Neural cell (in vitro differentiated cells): ENCODE measurements at regions not wholly inside any gene's neighbourhood (a gene's known extent, or its start where the extent isn't known, plus 50 kb on each side); places are given as distances from the start of the nearest gene placed in this dataset.

ENCODE experiments used
- H2AFZ ChIP-seq: fragments of 200-600, 300-800 bp; sonication (generic), shearing (Covaris generic); 2 replicates; pipeline ENCODE4 v1.6.0; 2014; ENCODE audit warnings: low read depth, mild to moderate bottlenecking, antibody characterized with exemption, low read length, moderate library complexity
- H3F3A ChIP-seq: fragments of 200-600 bp; shearing (Covaris generic); 2 replicates; pipeline ENCODE4 v1.6.1; 2016; ENCODE audit warnings: mild to moderate bottlenecking, moderate library complexity, mixed read lengths, antibody characterized with exemption, low read length; ENCODE audit not compliant: insufficient read depth, poor library complexity, severe bottlenecking
- H3K27ac ChIP-seq: fragments of 200-600, 300-800 bp; sonication (generic), shearing (Covaris generic); 2 replicates; pipeline ENCODE4 v1.5.1; 2014; ENCODE audit warnings: mild to moderate bottlenecking, low read length, moderate library complexity
- H3K27me3 ChIP-seq: fragments of 300-800, 200-600 bp; sonication (generic), shearing (Covaris generic); 2 replicates; pipeline ENCODE4 v1.6.0; 2014; ENCODE audit warnings: mild to moderate bottlenecking, low read depth, low read length, moderate library complexity; ENCODE audit not compliant: insufficient read depth
- H3K36me3 ChIP-seq: fragments of 300-800, 200-600 bp; sonication (generic), shearing (Covaris generic); 2 replicates; pipeline ENCODE4 v1.5.1; 2014; ENCODE audit warnings: mild to moderate bottlenecking, antibody characterized with exemption, low read length, moderate library complexity; ENCODE audit not compliant: insufficient read depth
- H3K4me2 ChIP-seq: fragments of 300-800, 200-600 bp; sonication (generic), shearing (Covaris generic); 2 replicates; pipeline ENCODE4 v1.6.0; 2014; ENCODE audit warnings: mild to moderate bottlenecking, low read length
- H3K4me3 ChIP-seq: fragments of 300-800, 200-600 bp; sonication (generic), shearing (Covaris generic); 2 replicates; pipeline ENCODE4 v1.5.1; 2014; ENCODE audit warnings: mild to moderate bottlenecking, low read length, moderate library complexity
- H3K79me2 ChIP-seq: fragments of 200-600 bp; shearing (Covaris generic); replicated peaks from 2 replicates; pipeline ENCODE4 v1.6.0; 2014; ENCODE audit warnings: mild to moderate bottlenecking, low read length, moderate library complexity; ENCODE audit not compliant: insufficient read depth
- H3K9ac ChIP-seq: fragments of 300-800, 200-600 bp; sonication (generic), shearing (Covaris generic); 2 replicates; pipeline ENCODE4 v1.6.1; 2016; ENCODE audit warnings: mild to moderate bottlenecking, low read length, mixed read lengths
- H3K9me2 ChIP-seq: fragments of 200-600 bp; shearing (Covaris generic); 2 replicates; pipeline ENCODE4 v1.6.1; 2016; ENCODE audit warnings: mild to moderate bottlenecking, low read length, mixed read lengths; ENCODE audit not compliant: insufficient read depth
- H3K9me3 ChIP-seq: fragments of 200-600, 300-800 bp; sonication (generic), shearing (Covaris generic); 2 replicates; pipeline ENCODE4 v1.6.1; 2016; ENCODE audit warnings: mild to moderate bottlenecking, mixed run types, low read length, moderate library complexity, mixed read lengths
- H4K20me1 ChIP-seq: fragments of 200-600 bp; shearing (Covaris generic); 2 replicates; pipeline ENCODE4 v1.6.1; 2016; ENCODE audit warnings: mild to moderate bottlenecking, mixed run types; ENCODE audit not compliant: insufficient read depth
- EP300 ChIP-seq: fragments of 450-650 bp; conservative IDR thresholded peaks from 2 replicates; pipeline ENCODE4 v1.6.1; 2014; ENCODE audit warnings: antibody characterized with exemption, mild to moderate bottlenecking, moderate library complexity; ENCODE audit not compliant: poor library complexity, severe bottlenecking
- EZH2 ChIP-seq: fragments of 200-600, 300-800 bp; shearing (Covaris generic), sonication (generic); IDR thresholded peaks from 2 replicates; pipeline ENCODE4 v1.6.1; 2014; ENCODE audit warnings: antibody characterized with exemption, low read length, borderline replicate concordance, mild to moderate bottlenecking; ENCODE audit not compliant: insufficient read depth, poor library complexity, severe bottlenecking
- MXI1 ChIP-seq: fragments of 450-650 bp; conservative IDR thresholded peaks from 2 replicates; pipeline ENCODE4 v1.6.1; 2014; ENCODE audit warnings: antibody characterized with exemption, mild to moderate bottlenecking; ENCODE audit not compliant: poor library complexity, severe bottlenecking
- POLR2AphosphoS5 ChIP-seq: IDR thresholded peaks from 2 replicates; pipeline ENCODE4 v1.6.1; 2012
- RAD21 ChIP-seq: fragments of 450-650 bp; conservative IDR thresholded peaks from 2 replicates; pipeline ENCODE4 v1.6.1; 2014; ENCODE audit warnings: antibody characterized with exemption, mild to moderate bottlenecking, moderate library complexity
- SMC3 ChIP-seq: fragments of 450-650 bp; conservative IDR thresholded peaks from 2 replicates; pipeline ENCODE4 v1.6.1; 2014; ENCODE audit warnings: antibody characterized with exemption, mild to moderate bottlenecking, moderate library complexity; ENCODE audit not compliant: poor library complexity
- TAF1 ChIP-seq: IDR thresholded peaks from 2 replicates; pipeline ENCODE4 v1.6.1; 2012; ENCODE audit warnings: low read depth
- TF ChIP-seq, protein P1 (sequence below): IDR thresholded peaks from 2 replicates; pipeline ENCODE4 v1.6.1; 2012; ENCODE audit warnings: borderline replicate concordance
- TF ChIP-seq, protein P2 (sequence below): fragments of 450-650 bp; IDR thresholded peaks from 2 replicates; pipeline ENCODE4 v1.5.1; 2014; ENCODE audit warnings: antibody characterized with exemption, mild to moderate bottlenecking, moderate library complexity; ENCODE audit not compliant: poor library complexity, severe bottlenecking

DNA sequence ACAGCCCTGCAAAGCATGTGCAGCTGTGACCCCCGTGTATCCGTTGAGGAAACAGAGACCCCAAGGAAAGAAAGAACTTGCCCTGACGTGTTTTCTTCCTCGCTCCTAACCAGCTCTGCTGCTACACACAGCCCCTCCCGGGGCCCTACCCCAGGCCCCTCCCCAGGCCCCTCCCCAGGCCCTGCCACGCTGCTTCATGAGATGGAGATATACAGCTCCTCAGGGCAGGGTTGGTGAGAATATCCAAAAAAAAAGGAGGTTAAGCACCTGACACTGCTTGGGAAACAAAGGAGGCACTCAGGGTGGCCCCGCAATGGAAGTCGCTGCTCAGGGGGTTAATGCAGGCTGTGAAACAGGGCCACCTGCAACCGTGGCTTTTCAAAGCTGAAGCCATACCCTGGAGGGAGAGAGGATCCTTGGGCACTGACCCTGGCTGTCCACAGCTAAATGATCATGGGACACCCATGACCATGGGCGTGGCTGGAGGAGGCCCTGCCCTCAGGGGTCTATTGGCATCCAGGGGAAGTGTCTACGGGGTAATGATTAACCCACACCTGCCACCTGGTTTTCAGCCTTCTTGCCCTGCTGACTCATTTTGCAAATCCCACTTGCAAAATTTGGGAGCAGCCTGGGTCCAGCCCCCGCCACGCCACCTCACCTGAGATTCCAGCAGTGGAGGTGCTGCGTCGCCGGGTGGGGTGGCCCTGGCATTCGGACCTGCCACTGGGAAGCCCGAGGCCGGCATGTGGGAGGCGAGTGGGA is 112.1 kb upstream of the ANO1 start:
- H3K36me3 ChIP-seq, result no peaks in the 10 kb centered on the region
- H3K4me3 ChIP-seq, result no peak overlapping the region
- no peaks in the 10 kb centered on the region for H3K27me3 ChIP-seq
- H3K9ac ChIP-seq, result no peak overlapping the region
- no peaks in the 10 kb centered on the region for H3K9me3 ChIP-seq
- no peak overlapping the region for H2AFZ ChIP-seq
- H4K20me1 ChIP-seq, result no peaks in the 10 kb centered on the region
- no peak overlapping the region for H3K4me2 ChIP-seq
- no peak overlapping the region for H3K27ac ChIP-seq
- no peak for TF ChIP-seq EP300
- TF ChIP-seq POLR2AphosphoS5, result no peak
- TF ChIP-seq RAD21, result no peak
- TF ChIP-seq, protein P1, sequence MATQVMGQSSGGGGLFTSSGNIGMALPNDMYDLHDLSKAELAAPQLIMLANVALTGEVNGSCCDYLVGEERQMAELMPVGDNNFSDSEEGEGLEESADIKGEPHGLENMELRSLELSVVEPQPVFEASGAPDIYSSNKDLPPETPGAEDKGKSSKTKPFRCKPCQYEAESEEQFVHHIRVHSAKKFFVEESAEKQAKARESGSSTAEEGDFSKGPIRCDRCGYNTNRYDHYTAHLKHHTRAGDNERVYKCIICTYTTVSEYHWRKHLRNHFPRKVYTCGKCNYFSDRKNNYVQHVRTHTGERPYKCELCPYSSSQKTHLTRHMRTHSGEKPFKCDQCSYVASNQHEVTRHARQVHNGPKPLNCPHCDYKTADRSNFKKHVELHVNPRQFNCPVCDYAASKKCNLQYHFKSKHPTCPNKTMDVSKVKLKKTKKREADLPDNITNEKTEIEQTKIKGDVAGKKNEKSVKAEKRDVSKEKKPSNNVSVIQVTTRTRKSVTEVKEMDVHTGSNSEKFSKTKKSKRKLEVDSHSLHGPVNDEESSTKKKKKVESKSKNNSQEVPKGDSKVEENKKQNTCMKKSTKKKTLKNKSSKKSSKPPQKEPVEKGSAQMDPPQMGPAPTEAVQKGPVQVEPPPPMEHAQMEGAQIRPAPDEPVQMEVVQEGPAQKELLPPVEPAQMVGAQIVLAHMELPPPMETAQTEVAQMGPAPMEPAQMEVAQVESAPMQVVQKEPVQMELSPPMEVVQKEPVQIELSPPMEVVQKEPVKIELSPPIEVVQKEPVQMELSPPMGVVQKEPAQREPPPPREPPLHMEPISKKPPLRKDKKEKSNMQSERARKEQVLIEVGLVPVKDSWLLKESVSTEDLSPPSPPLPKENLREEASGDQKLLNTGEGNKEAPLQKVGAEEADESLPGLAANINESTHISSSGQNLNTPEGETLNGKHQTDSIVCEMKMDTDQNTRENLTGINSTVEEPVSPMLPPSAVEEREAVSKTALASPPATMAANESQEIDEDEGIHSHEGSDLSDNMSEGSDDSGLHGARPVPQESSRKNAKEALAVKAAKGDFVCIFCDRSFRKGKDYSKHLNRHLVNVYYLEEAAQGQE, result no peak
- no peak for TF ChIP-seq EZH2
- TF ChIP-seq, protein P2, sequence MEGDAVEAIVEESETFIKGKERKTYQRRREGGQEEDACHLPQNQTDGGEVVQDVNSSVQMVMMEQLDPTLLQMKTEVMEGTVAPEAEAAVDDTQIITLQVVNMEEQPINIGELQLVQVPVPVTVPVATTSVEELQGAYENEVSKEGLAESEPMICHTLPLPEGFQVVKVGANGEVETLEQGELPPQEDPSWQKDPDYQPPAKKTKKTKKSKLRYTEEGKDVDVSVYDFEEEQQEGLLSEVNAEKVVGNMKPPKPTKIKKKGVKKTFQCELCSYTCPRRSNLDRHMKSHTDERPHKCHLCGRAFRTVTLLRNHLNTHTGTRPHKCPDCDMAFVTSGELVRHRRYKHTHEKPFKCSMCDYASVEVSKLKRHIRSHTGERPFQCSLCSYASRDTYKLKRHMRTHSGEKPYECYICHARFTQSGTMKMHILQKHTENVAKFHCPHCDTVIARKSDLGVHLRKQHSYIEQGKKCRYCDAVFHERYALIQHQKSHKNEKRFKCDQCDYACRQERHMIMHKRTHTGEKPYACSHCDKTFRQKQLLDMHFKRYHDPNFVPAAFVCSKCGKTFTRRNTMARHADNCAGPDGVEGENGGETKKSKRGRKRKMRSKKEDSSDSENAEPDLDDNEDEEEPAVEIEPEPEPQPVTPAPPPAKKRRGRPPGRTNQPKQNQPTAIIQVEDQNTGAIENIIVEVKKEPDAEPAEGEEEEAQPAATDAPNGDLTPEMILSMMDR, result no peak
- no peak for TF ChIP-seq MXI1
- no peaks in the 10 kb centered on the region for H3F3A ChIP-seq
- H3K9me2 ChIP-seq, result no peaks in the 10 kb centered on the region
- H3K79me2 ChIP-seq, result no peaks in the 10 kb centered on the region

DNA sequence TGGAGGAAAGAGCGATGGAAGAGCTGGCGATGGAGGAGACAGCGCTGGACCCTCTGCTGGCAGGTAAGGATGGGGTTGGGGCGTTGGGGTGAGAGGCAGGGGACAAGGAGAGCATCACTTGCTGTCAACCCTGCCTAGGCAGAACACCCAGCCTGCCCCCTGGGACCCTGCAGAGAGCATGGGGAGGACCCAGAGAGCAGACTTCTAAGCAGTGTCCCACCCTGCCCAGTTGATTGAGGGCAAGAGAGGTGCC is 111.6 kb upstream of the ANO1 start:
- TF ChIP-seq EZH2 (no peak), EP300 (no peak), SMC3 (no peak), RAD21 (no peak), POLR2AphosphoS5 (no peak), TAF1 (no peak)
- TF ChIP-seq, protein P2, result no peak
- TF ChIP-seq, protein P1, result no peak

More for the DNA sequence above, 111.6 kb upstream of the ANO1 start:
- H4K20me1 ChIP-seq, result no peaks in the 10 kb centered on the region
- no peak overlapping the region for H3K9ac ChIP-seq
- H2AFZ ChIP-seq, result no peak overlapping the region
- no peaks in the 10 kb centered on the region for H3K27me3 ChIP-seq
- H3K4me3 ChIP-seq, result no peak overlapping the region
- no peaks in the 10 kb centered on the region for H3K79me2 ChIP-seq
- no peaks in the 10 kb centered on the region for H3F3A ChIP-seq
- no peak overlapping the region for H3K4me2 ChIP-seq
- H3K9me3 ChIP-seq, result no peaks in the 10 kb centered on the region
- no peak overlapping the region for H3K27ac ChIP-seq
- H3K36me3 ChIP-seq, result no peaks in the 10 kb centered on the region
- no peaks in the 10 kb centered on the region for H3K9me2 ChIP-seq
